Esophagus muscularis mucosa (tissue), 4 donors: ENCODE measurements at regions not wholly inside any gene's neighbourhood (a gene's known extent, or its start where the extent isn't known, plus 50 kb on each side); places are given as distances from the start of the nearest gene placed in this dataset.

Experiments
- DNase-seq: peaks from one replicate; pipeline ENCODE4 v3.0.0-alpha.2; 2017; ENCODE audit errors: extremely low spot score
- H3K27ac ChIP-seq, 4 donors: fragments of 200-600 bp; sonication (generic); replicated peaks in 1 of 4; 1 replicate in 3 of 4; 2 replicates in 1 of 4; pipeline ENCODE4 v1.5.1; 2016 to 2019; ENCODE audit warnings: mild to moderate bottlenecking in 1 of 4
- H3K27me3 ChIP-seq, 4 donors: fragments of 200-600 bp; sonication (generic); one replicate each; pipeline versions ENCODE4 v1.5.1 to v1.6.0; 2016 to 2019
- H3K36me3 ChIP-seq, 4 donors: fragments of 200-600 bp; sonication (generic); one replicate each; pipeline ENCODE4 v1.5.1; 2016 to 2019
- H3K4me1 ChIP-seq, 4 donors: fragments of 200-600 bp; sonication (generic); one replicate each; pipeline ENCODE4 v1.5.1; 2016 to 2019
- H3K4me3 ChIP-seq, 4 donors: fragments of 200-600 bp; sonication (generic); 1 replicate in 2 of 4; 2 replicates in 2 of 4; pipeline ENCODE4 v1.5.1; 2016 to 2019; ENCODE audit warnings: mild to moderate bottlenecking in 4 of 4, moderate library complexity in 1 of 4
- H3K9me3 ChIP-seq, 4 donors: fragments of 200-600 bp; sonication (generic); 1 replicate in 3 of 4; 2 replicates in 1 of 4; pipeline ENCODE4 v1.5.1; 2016 to 2019
- CTCF ChIP-seq, 3 experiments: fragments of 200-600 bp in 2 of 3; fragments of 450-650 bp in 1 of 3; sonication (generic) in 2 of 3; IDR thresholded peaks; one replicate each; pipeline ENCODE4 v1.5.1; 2017 to 2019; ENCODE audit warnings: antibody characterized with exemption in 3 of 3, mild to moderate bottlenecking in 2 of 3, moderate library complexity in 1 of 3
- EP300 ChIP-seq: sonication (generic); formaldehyde crosslinking; IDR thresholded peaks from one replicate; pipeline ENCODE4 v1.6.1; 2017; ENCODE audit warnings: antibody characterized with exemption
- POLR2A ChIP-seq: fragments of 450-650 bp; IDR thresholded peaks from one replicate; pipeline ENCODE4 v1.6.1; 2017; ENCODE audit warnings: antibody characterized with exemption, moderate library complexity, mild to moderate bottlenecking, low read depth
- POLR2AphosphoS5 ChIP-seq, 2 donors: sonication (generic); formaldehyde crosslinking; IDR thresholded peaks; one replicate each; pipeline ENCODE4 v1.6.1; 2017; ENCODE audit warnings: antibody characterized with exemption in 2 of 2
- WGBS: methylation state at CpG from one replicate; pipeline ENCODE4 v1.1.5; 2018; 5-methylcytosine and 5-hydroxymethylcytosine counted together
- intact Hi-C: fragments of 100-400 bp; cut with DNase I; formaldehyde crosslinking; loops from one replicate; pipeline ENCODE4 v1.15.1; 2023

GRCh38 chr4:1524761-1525160 lies 118.5 kb upstream of the NKX1-1 start:
- DNase-seq: no peak
- peaks cover 0 to 65% (median 7%) of the 10 kb centered on the region in 4 donors for H3K27me3 ChIP-seq
- WGBS: 79% methylated on average over 6 of the region's 6 CpGs
- no peak overlapping the region for H3K4me3 ChIP-seq
- H3K4me1 ChIP-seq: peaks cover 0 to 15% (median 8%) of the 10 kb centered on the region in 4 donors
- H3K27ac ChIP-seq: no peak overlapping the region
- H3K9me3 ChIP-seq: peaks cover 0 to 28% (median 13%) of the 10 kb centered on the region in 4 donors
- TF ChIP-seq CTCF (IDR thresholded peaks at IDR 0.05): no peak
- TF ChIP-seq EP300: no peak
- no peak for TF ChIP-seq POLR2AphosphoS5 (IDR thresholded peaks at IDR 0.05)
- TF ChIP-seq POLR2A: no peak
- intact Hi-C loops: no loop called here
- H3K36me3 ChIP-seq: no peaks in the 10 kb centered on the region

DNA sequence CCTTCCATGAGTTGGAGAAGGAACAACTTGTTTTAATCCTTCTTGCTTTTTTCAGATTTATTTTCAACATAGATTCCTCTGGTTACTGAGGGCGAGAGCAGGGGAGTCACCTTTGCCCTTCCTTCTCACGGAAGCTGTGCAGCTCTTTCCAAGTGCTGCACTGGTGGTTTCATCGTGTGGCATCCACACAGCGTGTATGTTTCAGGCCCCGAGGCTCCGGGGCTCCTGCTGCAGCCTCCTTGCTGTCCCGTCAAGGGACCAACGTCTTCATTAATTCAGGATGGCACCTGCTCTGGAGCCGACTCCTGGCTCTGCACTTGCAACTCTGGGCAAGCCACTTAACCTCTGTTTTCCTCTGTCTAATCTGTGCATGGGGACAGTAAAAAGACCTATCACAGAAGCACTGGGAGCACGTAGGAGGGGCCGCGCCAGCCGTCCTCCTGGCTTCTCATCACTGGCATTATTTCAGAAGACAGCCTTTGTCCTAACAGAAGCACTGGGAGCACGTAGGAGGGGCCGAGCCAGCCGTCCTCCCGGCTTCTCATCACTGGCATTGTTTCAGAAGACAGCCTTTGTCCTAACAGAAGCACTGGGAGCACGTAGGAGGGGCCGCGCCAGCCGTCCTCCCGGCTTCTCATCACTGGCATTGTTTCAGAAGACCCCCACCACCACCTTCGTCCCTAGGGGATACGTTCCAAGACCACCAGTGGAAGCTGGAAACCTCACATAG lies 117.8 kb upstream of the NKX1-1 start:
- DNase-seq: no peak
- Histone ChIP-seq H3K4me3 (no peak overlapping the region), H3K4me1 (peaks cover 0 to 16% (median 8%) of the 10 kb centered on the region in 4 donors), H3K9me3 (peaks cover 0 to 28% (median 13%) of the 10 kb centered on the region in 4 donors), H3K27me3 (peaks cover 0 to 65% (median 7%) of the 10 kb centered on the region in 4 donors), H3K36me3 (no peaks in the 10 kb centered on the region), H3K27ac (no peak overlapping the region)
- WGBS: 77% methylated on average over 24 of the region's 24 CpGs
- TF ChIP-seq CTCF (IDR thresholded peaks at IDR 0.05) (no peak), EP300 (no peak), POLR2AphosphoS5 (IDR thresholded peaks at IDR 0.05) (no peak), POLR2A (no peak)
- intact Hi-C loops: no loop called here

- peaks cover 0 to 28% (median 13%) of the 10 kb centered on the region in 4 donors for H3K9me3 ChIP-seq
- peaks cover 0 to 66% (median 7%) of the 10 kb centered on the region in 4 donors for H3K27me3 ChIP-seq
- H3K4me1 ChIP-seq: peaks cover 0 to 16% (median 8%) of the 10 kb centered on the region in 4 donors
- no peak for DNase-seq
- 39% methylated on average over 4 of the region's 4 CpGs for WGBS
- no peaks in the 10 kb centered on the region for H3K36me3 ChIP-seq
- no peak overlapping the region for H3K27ac ChIP-seq
- intact Hi-C loops: no loop called here
- TF ChIP-seq CTCF (IDR thresholded peaks at IDR 0.05): no peak
- TF ChIP-seq POLR2AphosphoS5 (IDR thresholded peaks at IDR 0.05): no peak
- TF ChIP-seq EP300: no peak
- no peak for TF ChIP-seq POLR2A
- H3K4me3 ChIP-seq: no peak overlapping the region
Measured at GRCh38 chr4:1523506-1523905, 117.3 kb upstream of the NKX1-1 start.

DNA sequence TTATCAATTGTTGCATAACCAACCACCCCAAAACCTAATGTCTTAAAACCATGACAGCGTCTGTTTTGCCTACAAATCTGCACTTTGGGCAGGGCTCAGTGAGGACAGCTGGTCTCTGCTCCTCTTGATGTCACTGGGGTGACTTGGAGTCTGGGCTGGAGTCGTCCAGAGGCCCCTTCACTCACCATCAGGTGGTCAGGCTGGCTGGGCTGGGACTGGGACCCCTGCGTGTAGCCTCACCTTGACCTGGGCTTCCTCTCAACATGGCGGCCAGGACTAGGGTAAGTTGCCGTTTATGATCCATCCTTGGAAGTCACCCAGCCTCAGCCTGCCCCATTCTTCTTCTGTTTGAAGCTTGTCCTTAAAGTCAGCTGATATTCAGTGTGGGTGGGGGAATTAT lies 116.8 kb upstream of the NKX1-1 start:
- H3K4me3 ChIP-seq: no peak overlapping the region
- no peaks in the 10 kb centered on the region for H3K36me3 ChIP-seq
- WGBS: 77% methylated on average over 4 of the region's 5 CpGs
- peaks cover 0 to 66% (median 9%) of the 10 kb centered on the region in 4 donors for H3K27me3 ChIP-seq
- no peak overlapping the region for H3K27ac ChIP-seq
- no peak for DNase-seq
- peaks cover 0 to 28% (median 13%) of the 10 kb centered on the region in 4 donors for H3K9me3 ChIP-seq
- no peak for TF ChIP-seq CTCF (IDR thresholded peaks at IDR 0.05)
- H3K4me1 ChIP-seq: peaks cover 0 to 16% (median 8%) of the 10 kb centered on the region in 4 donors
- intact Hi-C loops: no loop called here
